ENCODE measurements at regions not wholly inside any gene's neighbourhood (a gene's known extent, or its start where the extent isn't known, plus 50 kb on each side); places are given as distances from the start of the nearest gene placed in this dataset.
A peak's percentile ranks its signal among the peaks of the same experiment; 100 is the strongest.

DNA sequence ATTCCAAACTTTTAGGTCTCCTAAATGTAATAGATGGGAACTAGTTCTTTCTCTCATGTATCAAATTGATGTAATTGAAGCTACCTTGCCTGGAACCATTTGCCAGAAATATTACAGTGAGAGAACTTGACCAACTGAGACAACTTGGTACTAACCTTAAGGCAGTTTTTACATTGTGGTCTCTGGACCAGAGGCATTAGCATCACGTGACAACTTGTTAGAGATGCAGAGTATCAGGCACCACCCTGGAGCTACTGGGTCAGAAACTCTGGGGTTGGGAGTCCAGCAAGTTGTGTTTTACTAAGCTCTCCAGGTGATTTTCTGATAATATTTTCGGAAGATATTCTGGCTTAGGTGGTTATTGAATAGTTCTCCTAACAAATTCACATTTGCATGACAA, 982.1 kb upstream of the SLC35B3 start:
- CTCF ChIA-PET = no interaction called here
- H3K27me3 Mint-ChIP-seq = no peaks in the 10 kb centered on the region
- H3K36me3 Mint-ChIP-seq = no peaks in the 10 kb centered on the region
- intact Hi-C loops (cut with micrococcal nuclease) = no loop called here
- H3K4me3 Mint-ChIP-seq = no peak overlapping the region
- peaks cover 5% of the 10 kb centered on the region for H3K9me3 Mint-ChIP-seq
- no peak overlapping the region for H3K27ac Mint-ChIP-seq
- H3K4me1 Mint-ChIP-seq (ENCODE audit: low read depth) = no peaks in the 10 kb centered on the region
- no peak for DNase-seq
- POLR2A ChIA-PET = no interaction called here

DNA sequence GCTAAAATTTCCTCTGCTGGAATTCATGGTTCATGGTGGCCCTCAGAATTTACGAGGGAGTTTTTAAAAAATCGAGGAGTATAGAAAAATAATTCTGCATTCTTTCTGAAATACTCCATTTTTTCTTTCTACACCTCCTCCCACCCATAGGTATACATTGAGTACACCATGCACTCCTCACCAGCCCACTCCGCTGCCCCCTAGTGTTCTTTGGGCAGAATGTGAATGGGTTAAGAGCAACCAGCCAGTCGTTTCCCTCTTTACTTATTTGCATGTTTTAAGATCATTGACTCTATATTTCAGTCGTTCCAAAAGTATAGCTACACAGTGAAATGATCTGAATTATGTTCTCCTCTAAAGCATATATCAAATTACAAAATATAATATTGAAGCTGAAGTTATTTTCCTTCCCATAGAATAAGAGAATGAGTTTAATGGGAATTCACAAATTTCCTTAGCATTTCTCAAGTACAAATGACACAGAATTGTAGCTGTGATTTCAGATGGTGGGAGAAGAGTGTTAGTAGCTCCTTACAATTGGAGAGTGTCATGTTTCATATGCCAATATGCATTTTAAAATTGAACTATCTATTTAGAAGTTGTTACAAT, 977.7 kb upstream of the SLC35B3 start:
- peaks cover 5% of the 10 kb centered on the region for H3K9me3 Mint-ChIP-seq
- intact Hi-C loops (cut with micrococcal nuclease) = loop anchor here (2.0 kb wide), 1 partner anchor 430 kb away; no protein-coding TSS in a partner anchor

DNA sequence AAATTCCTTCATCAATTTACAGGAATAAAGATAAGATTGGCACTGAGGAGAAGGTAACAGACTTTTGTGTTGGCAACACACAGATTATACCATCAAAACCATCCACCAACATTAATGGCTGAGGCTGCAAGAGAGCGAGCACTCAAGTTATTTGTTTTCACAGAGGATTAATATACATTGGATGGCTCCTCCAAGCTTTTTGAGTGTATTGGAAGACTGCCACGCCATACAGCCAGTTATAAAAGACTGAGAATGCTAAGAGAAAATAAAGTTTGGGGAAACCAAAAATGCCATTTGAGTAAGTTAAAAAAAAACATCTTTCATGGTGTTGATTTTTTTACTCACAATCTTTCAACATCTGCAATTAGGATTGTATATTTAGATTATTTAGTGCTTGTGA, 973.8 kb upstream of the SLC35B3 start:
- Mint-ChIP-seq H3K36me3 (no peaks in the 10 kb centered on the region), H3K4me3 (no peak overlapping the region), H3K27me3 (no peaks in the 10 kb centered on the region), H3K27ac (no peak overlapping the region), H3K4me1 (ENCODE audit: low read depth) (no peaks in the 10 kb centered on the region), H3K9me3 (peaks cover 5% of the 10 kb centered on the region)
- CTCF ChIA-PET = no interaction called here
- POLR2A ChIA-PET = no interaction called here
- DNase-seq = no peak
- intact Hi-C loops (cut with micrococcal nuclease) = no loop called here

More for the DNA sequence above, 977.7 kb upstream of the SLC35B3 start:
- no peaks in the 10 kb centered on the region for H3K36me3 Mint-ChIP-seq
- ChIA-PET CTCF (interaction anchor here (0.5 to 0.7 kb wide), 2 partner anchors 104 to 1385 kb away, joined by 3 read pairs; no protein-coding TSS in a partner anchor), POLR2A (no interaction called here)
- H3K27me3 Mint-ChIP-seq = no peaks in the 10 kb centered on the region
- DNase-seq = peak; percentile 12
- no peaks in the 10 kb centered on the region for H3K4me1 Mint-ChIP-seq (ENCODE audit: low read depth)
- H3K27ac Mint-ChIP-seq = no peak overlapping the region
- H3K4me3 Mint-ChIP-seq = no peak overlapping the region

DNA sequence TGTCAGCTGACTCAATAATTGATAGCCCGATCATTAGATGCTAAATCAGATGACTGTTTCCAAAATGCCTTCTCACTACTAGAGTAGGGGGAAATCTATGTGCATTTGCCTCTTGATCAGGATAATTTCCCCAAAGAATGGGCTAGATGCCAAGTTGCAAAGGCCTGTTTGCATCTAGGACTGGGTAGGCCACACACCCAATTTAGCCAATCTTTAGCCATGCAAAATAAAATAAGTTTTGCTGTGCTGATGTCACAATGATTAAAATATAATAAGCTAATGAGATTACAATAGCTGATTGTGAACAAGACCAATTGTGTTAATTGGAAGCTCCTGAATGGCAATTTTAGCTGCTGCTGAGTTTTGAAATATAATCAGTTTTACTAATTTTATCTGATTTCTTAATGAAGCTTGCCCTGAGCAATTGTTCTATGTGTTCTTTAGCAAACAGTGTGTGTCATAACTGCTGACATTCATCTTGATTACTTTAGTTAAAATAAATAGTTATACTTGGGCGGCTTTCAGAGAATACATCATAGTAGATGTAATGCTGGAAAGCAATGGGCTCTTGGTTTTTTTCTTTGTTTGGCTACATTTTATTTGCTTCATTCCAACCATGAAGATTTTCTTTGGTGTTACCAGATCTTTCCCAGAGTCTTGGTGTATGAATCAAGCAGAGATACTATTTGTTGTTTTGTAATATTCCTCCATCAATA, 973.2 kb upstream of the SLC35B3 start:
- POLR2A ChIA-PET = no interaction called here
- CTCF ChIA-PET = no interaction called here
- Mint-ChIP-seq H3K9me3 (peaks cover 5% of the 10 kb centered on the region), H3K27me3 (no peaks in the 10 kb centered on the region), H3K36me3 (no peaks in the 10 kb centered on the region), H3K27ac (no peak overlapping the region), H3K4me1 (ENCODE audit: low read depth) (no peaks in the 10 kb centered on the region), H3K4me3 (no peak overlapping the region)
- intact Hi-C loops (cut with micrococcal nuclease) = no loop called here
- DNase-seq = no peak

DNA sequence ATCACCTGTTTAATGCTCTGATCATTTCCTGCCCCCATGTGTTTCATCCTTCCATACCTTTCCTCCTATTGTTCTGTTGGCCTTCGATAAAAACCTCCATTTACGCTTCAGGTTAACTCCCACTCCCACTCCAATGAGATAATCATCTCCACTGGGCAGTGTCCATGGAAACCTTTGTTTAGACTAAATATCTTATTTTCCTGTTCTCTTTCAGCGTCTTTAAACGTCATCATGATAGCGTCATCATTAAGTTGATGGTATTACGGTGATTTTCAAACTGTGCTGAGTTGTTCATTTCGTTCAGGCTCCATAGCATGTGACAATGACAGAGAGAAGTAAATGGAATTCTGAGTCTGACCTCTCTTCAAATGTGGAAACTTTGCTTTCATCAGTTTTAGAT, 970.5 kb upstream of the SLC35B3 start:
- H3K9me3 Mint-ChIP-seq = peaks cover 5% of the 10 kb centered on the region
- H3K27me3 Mint-ChIP-seq = no peaks in the 10 kb centered on the region
- DNase-seq = no peak
- no peak overlapping the region for H3K4me3 Mint-ChIP-seq
- H3K27ac Mint-ChIP-seq = no peak overlapping the region
- H3K4me1 Mint-ChIP-seq (ENCODE audit: low read depth) = no peaks in the 10 kb centered on the region
- intact Hi-C loops (cut with micrococcal nuclease) = no loop called here
- no peaks in the 10 kb centered on the region for H3K36me3 Mint-ChIP-seq
- ChIA-PET POLR2A (no interaction called here), CTCF (no interaction called here)

DNA sequence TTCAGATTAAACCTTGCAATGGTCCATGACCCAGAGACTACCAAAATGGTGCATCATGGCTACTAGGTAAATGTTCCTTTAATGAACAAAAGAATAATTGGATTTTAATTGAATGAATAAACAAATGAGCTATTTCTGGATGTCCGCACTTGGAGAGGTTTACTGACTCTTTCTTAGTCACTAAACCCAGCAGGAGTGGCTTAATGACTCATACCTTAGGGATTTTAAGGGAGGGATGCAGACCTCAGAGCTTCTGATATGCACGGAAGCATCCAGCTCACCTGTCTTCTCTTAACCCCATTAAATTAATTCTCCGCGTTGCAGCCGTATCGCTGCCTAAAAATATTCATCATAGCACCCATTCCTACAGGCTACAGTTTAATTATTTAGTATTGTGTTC, 970.0 kb upstream of the SLC35B3 start:
- Mint-ChIP-seq H3K4me1 (ENCODE audit: low read depth) (no peaks in the 10 kb centered on the region), H3K36me3 (no peaks in the 10 kb centered on the region), H3K27me3 (no peaks in the 10 kb centered on the region), H3K4me3 (no peak overlapping the region), H3K27ac (no peak overlapping the region), H3K9me3 (peaks cover 5% of the 10 kb centered on the region)
- no peak for DNase-seq
- intact Hi-C loops (cut with micrococcal nuclease) = no loop called here
- POLR2A ChIA-PET = no interaction called here
- CTCF ChIA-PET = no interaction called here

DNA sequence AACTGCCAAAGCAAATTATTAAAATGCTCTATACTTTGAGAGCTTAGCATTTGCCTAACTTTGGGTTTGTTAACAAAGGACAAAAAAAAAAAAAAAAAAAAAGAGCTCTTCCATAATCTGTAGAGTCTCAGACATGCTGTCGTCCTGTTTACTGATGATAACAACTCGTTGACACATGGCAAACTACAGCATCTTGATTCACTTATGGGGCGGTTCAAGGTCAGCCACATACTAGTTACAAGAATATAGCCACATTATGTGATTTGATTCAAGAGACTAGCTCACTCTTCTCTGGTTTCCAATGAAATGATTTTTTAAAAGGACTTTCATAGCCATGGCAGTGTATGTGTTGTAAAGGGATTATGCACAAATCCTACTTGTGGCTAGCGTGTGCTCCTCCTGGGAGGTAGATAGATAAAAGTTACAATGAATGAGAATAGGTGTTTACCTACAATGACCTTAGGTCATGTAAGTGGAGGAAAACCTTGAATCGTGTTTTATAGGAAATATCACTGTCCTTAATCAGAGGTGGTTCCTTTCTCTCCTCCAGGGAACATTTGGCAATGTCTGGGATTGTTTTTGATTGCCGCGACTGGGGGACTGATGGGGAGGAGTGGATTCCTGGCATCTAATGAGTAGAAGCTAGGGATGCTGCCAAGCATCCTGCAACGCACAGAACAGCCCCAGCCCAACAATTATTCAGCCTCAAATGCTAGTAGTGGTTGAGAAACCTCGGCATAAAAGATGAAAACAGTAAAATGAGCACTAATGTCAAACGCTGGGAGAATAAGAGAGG, 969.2 kb upstream of the SLC35B3 start:
- CTCF ChIA-PET = interaction anchor here (0.7 kb wide), 1 partner anchor 110 kb away, joined by 3 read pairs; no protein-coding TSS in a partner anchor
- intact Hi-C loops (cut with micrococcal nuclease) = no loop called here
- DNase-seq = no peak
- no peak overlapping the region for H3K4me3 Mint-ChIP-seq
- no peaks in the 10 kb centered on the region for H3K36me3 Mint-ChIP-seq
- H3K27me3 Mint-ChIP-seq = no peaks in the 10 kb centered on the region
- no peak overlapping the region for H3K27ac Mint-ChIP-seq
- POLR2A ChIA-PET = no interaction called here
- no peaks in the 10 kb centered on the region for H3K4me1 Mint-ChIP-seq (ENCODE audit: low read depth)
- peaks cover 5% of the 10 kb centered on the region for H3K9me3 Mint-ChIP-seq

DNA sequence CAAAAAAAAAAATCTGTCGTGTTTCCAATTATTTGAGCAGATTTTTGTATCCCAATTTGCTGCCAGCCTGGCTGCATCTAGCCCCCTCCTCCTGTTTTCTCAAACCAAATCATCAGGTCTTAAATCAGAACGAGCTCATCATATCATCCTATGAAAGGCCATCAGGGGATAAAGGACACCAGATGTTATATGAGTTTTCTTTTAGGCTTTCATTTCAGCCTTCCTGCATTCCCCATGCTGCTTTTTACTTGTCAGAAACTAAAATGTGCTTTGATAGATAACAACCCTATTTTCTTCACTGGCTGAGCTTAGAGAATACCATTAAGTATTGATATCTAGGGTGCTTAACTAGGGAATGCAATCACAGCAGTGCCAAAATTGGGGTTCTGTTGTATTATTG, 968.4 kb upstream of the SLC35B3 start:
- ChIA-PET POLR2A (no interaction called here), CTCF (interaction anchor here (0.7 kb wide), 1 partner anchor 111 kb away, joined by 3 read pairs; no protein-coding TSS in a partner anchor)
- no peak for DNase-seq
- Mint-ChIP-seq H3K27ac (no peak overlapping the region), H3K4me3 (no peak overlapping the region), H3K36me3 (no peaks in the 10 kb centered on the region), H3K27me3 (no peaks in the 10 kb centered on the region), H3K9me3 (peaks cover 5% of the 10 kb centered on the region), H3K4me1 (ENCODE audit: low read depth) (no peaks in the 10 kb centered on the region)
- intact Hi-C loops (cut with micrococcal nuclease) = no loop called here

DNA sequence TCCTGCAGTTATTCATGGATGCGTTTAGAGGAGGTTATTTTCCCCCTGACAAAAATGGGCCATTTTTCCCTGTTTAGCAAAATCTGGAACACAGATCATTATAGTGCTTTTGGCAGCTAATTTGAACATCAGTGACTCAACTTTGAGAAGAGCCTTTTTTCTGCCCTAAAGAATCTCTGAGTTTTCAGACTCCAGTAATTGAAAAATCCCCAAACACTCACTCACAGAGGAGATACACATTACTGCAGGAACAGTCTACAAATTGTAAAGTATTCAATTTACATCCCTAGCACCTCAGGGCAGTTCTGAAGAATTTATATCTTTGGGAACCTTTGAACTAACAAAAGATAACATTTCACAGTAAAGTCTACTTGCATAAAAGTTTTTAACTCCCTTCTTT, 966.6 kb upstream of the SLC35B3 start:
- POLR2A ChIA-PET = no interaction called here

DNA sequence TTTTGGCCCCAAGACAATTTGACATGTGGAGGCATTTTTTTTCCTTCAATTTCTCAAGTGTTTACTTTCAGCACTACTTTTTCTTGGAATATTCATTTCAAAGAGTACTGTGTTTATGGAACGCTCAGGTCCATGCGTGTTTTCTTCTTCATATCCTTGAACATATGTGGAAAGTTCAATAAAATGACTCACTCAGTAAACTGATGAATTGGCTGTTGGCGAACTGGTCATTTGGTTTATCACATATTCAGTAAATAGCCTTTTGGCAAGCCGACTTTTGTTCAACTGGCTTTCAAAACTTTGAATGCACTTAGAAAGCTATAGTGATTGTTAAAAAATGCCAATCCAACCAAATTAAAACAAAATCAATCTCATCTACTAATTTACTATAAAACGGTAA, 964.6 kb upstream of the SLC35B3 start:
- Mint-ChIP-seq H3K36me3 (no peaks in the 10 kb centered on the region), H3K4me3 (no peak overlapping the region), H3K27me3 (no peaks in the 10 kb centered on the region), H3K9me3 (peaks cover 2% of the 10 kb centered on the region), H3K27ac (no peak overlapping the region), H3K4me1 (ENCODE audit: low read depth) (no peaks in the 10 kb centered on the region)
- CTCF ChIA-PET = no interaction called here
- intact Hi-C loops (cut with micrococcal nuclease) = no loop called here
- POLR2A ChIA-PET = no interaction called here
- DNase-seq = no peak

More for the DNA sequence above, 966.6 kb upstream of the SLC35B3 start:
- peaks cover 7% of the 10 kb centered on the region for H3K9me3 Mint-ChIP-seq
- DNase-seq = no peak
- H3K36me3 Mint-ChIP-seq = no peaks in the 10 kb centered on the region
- no peak overlapping the region for H3K4me3 Mint-ChIP-seq
- no peaks in the 10 kb centered on the region for H3K27me3 Mint-ChIP-seq
- CTCF ChIA-PET = no interaction called here
- H3K4me1 Mint-ChIP-seq (ENCODE audit: low read depth) = no peaks in the 10 kb centered on the region
- intact Hi-C loops (cut with micrococcal nuclease) = no loop called here
- no peak overlapping the region for H3K27ac Mint-ChIP-seq

DNA sequence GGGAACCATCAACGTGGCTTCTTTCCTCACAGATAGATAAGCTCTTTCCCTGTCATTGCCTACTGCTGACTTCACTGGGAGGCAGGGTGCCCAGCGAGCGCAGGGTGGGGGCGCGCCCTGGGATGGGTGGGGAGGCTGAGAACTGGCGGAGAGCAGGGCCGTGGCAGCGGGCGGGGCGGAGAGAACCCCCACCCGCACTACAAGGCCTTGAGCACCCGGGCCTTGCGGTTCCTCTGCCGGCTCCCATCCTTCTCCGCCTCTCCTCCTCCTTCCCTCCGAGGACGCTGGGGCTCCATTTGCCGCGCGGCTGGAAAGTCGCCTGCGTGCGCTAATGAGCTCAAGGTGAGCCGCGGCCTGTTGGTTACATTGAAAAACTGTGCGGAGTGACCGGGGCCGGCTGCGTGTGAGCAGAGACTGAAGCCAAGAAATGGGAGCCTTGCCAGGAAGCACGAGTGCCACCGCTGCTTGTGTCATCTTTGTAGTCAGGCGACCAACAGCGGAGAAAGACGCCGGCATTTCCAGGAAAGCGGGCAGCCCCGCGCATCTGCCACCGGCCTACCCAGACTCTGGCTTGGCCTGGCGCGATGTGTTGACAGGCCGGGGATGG, 963.5 kb upstream of the SLC35B3 start:
- POLR2A ChIA-PET = no interaction called here
- H3K4me3 Mint-ChIP-seq = no peak overlapping the region
- CTCF ChIA-PET = no interaction called here
- peaks cover 2% of the 10 kb centered on the region for H3K9me3 Mint-ChIP-seq
- no peaks in the 10 kb centered on the region for H3K27me3 Mint-ChIP-seq
- H3K36me3 Mint-ChIP-seq = no peaks in the 10 kb centered on the region
- intact Hi-C loops (cut with micrococcal nuclease) = no loop called here
- no peak overlapping the region for H3K27ac Mint-ChIP-seq
- DNase-seq = no peak
- no peaks in the 10 kb centered on the region for H3K4me1 Mint-ChIP-seq (ENCODE audit: low read depth)

DNA sequence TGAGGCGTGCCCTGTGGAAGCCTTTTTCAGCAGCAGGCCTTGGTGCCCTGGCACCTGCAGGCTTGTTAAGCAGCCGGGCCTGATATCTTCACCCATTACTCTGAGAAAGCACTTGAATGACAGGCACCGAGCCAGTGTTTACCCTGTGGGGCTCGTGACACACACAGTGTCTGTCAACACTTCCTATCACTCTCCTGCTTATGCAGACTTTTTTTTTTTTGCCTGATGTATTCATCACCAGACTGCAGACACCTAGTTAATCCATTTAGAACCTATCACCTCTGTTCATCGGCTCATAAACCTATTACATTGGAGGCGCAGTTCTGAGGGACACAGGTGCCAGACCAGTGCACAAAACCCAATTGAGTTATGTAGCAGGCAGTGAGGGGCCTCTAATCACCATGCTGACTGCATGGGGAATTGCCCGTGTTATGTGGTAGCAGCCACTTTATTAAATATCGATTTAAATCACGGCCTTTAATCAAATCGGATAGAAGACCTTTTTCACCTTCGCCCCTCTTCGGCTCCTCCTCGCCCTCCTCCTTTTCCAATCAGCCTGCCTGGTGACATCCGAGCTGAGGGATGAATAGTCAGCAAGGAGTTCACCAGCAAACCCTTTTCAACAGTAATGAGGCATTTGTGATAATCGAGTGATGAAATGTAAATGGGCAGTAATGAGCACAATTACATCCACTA, 962.9 kb upstream of the SLC35B3 start:
- ChIA-PET CTCF (no interaction called here), POLR2A (no interaction called here)
- Mint-ChIP-seq H3K4me3 (no peak overlapping the region), H3K9me3 (peaks cover 2% of the 10 kb centered on the region), H3K27me3 (no peaks in the 10 kb centered on the region), H3K27ac (no peak overlapping the region), H3K4me1 (ENCODE audit: low read depth) (no peaks in the 10 kb centered on the region), H3K36me3 (no peaks in the 10 kb centered on the region)
- intact Hi-C loops (cut with micrococcal nuclease) = no loop called here
- DNase-seq = no peak

Measured in activated CD4-positive, alpha-beta memory T cell treated with anti-CD3 and anti-CD28 coated beads for 36 hours (primary cell).